DND-41 (cell line): ENCODE measurements at regions not wholly inside any gene's neighbourhood (a gene's known extent, or its start where the extent isn't known, plus 50 kb on each side); places are given as distances from the start of the nearest gene placed in this dataset.

Source experiments
- ATAC-seq: fragments of 200-7000 bp; cut with Tn5 transposase; 3 replicates; pipeline ENCODE4 v1.9.1; 2021; ENCODE audit warnings: low read depth; ENCODE audit not compliant: insufficient read depth
- DNase-seq: peaks from one replicate; pipeline ENCODE4 v3.0.0-alpha.2; 2020
- H2AFZ ChIP-seq: 2 replicates; pipeline ENCODE4 v1.6.0; 2012; ENCODE audit warnings: low read depth, low read length
- H3K27ac ChIP-seq: 2 replicates; pipeline ENCODE4 v1.5.1; 2012; ENCODE audit warnings: low read length, inconsistent platforms
- H3K27me3 ChIP-seq: fragments of 200-600 bp; sonication (generic); 2 replicates; pipeline ENCODE4 v1.6.0; 2012; ENCODE audit warnings: low read length, mild to moderate bottlenecking, inconsistent platforms; ENCODE audit not compliant: insufficient read depth, poor library complexity
- H3K36me3 ChIP-seq: 2 replicates; pipeline ENCODE4 v1.5.1; 2012; ENCODE audit warnings: low read length, inconsistent platforms; ENCODE audit not compliant: insufficient read depth
- H3K4me1 ChIP-seq: 2 replicates; pipeline ENCODE4 v1.5.1; 2012; ENCODE audit warnings: mild to moderate bottlenecking, low read length; ENCODE audit not compliant: insufficient read depth
- H3K4me2 ChIP-seq: 2 replicates; pipeline ENCODE4 v1.6.0; 2012; ENCODE audit warnings: mild to moderate bottlenecking, moderate library complexity, low read length, inconsistent platforms; ENCODE audit not compliant: insufficient read depth
- H3K4me3 ChIP-seq, 2 experiments: fragments of 200-600 bp in 1 of 2; shearing (Covaris generic) in 1 of 2; 2 replicates each; pipeline ENCODE4 v1.5.1; 2012 to 2016; ENCODE audit warnings: inconsistent platforms in 2 of 2, low read length in 2 of 2, mild to moderate bottlenecking in 2 of 2, low read depth in 1 of 2, moderate library complexity in 1 of 2
- H3K79me2 ChIP-seq: 2 replicates; pipeline ENCODE4 v1.6.0; 2012; ENCODE audit warnings: low read length, inconsistent platforms; ENCODE audit not compliant: insufficient read depth
- H3K9ac ChIP-seq: 2 replicates; pipeline ENCODE4 v1.6.0; 2012; ENCODE audit warnings: low read depth, mild to moderate bottlenecking, inconsistent platforms, low read length, moderate library complexity
- H3K9me3 ChIP-seq: 2 replicates; pipeline ENCODE4 v1.5.1; 2012; ENCODE audit warnings: low read length, moderate library complexity, mild to moderate bottlenecking, inconsistent platforms; ENCODE audit not compliant: insufficient read depth, severe bottlenecking
- H4K20me1 ChIP-seq: 2 replicates; pipeline ENCODE4 v1.6.0; 2012; ENCODE audit warnings: low read length; ENCODE audit not compliant: insufficient read depth
- CTCF ChIP-seq: IDR thresholded peaks from 2 replicates; pipeline ENCODE4 v1.5.1; 2012; ENCODE audit warnings: borderline replicate concordance, low read length, moderate library complexity, mild to moderate bottlenecking; ENCODE audit not compliant: poor library complexity, severe bottlenecking; ENCODE audit errors: extremely low read depth
- EZH2 ChIP-seq: IDR thresholded peaks from 3 replicates; pipeline ENCODE4 v1.6.1; 2012; ENCODE audit warnings: borderline replicate concordance, low read depth, mild to moderate bottlenecking, moderate library complexity, low read length, inconsistent platforms; ENCODE audit not compliant: severe bottlenecking

DNA sequence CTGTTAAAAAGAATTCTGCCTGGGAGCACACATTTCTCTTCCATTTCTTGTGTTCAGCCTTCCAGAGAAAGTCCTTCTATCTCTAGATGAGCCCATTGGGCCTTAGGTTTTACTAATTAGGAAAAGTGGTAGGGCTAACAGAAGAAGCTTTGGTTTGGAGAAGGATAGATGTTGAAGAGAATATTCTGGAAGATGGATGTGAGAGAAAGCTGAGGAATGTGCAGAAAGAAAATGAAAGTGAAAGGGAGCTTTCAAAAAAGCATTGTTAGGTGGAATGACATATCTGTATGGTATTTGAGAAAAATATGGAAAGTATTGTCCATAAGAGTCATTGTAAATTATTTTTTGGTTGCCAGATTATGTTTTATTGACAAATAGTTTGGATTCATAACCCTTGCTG, 474.8 kb upstream of the SLIT2 start:
- no peak overlapping the region for H3K9ac ChIP-seq
- peak overlapping the region in 1 of 2 experiments; percentile 32; a peak in 1 of 4 replicates for H3K4me3 ChIP-seq
- H4K20me1 ChIP-seq = no peaks in the 10 kb centered on the region
- H3K9me3 ChIP-seq = peaks cover 3% of the 10 kb centered on the region
- H3K27me3 ChIP-seq = no peaks in the 10 kb centered on the region
- peak overlapping the region; percentile 72 for H2AFZ ChIP-seq
- no peaks in the 10 kb centered on the region for H3K36me3 ChIP-seq
- TF ChIP-seq CTCF (no peak), EZH2 (no peak)
- H3K79me2 ChIP-seq = no peaks in the 10 kb centered on the region
- DNase-seq (no peak), ATAC-seq (0 out of 3 replicates have a peak, but pooled peaks have one; percentile 42)
- peaks cover 7% of the 10 kb centered on the region for H3K4me1 ChIP-seq
- peak overlapping the region; percentile 48 for H3K4me2 ChIP-seq
- 0 out of 2 replicates have a peak overlapping the region, but pooled peaks have one; percentile 30 for H3K27ac ChIP-seq

DNA sequence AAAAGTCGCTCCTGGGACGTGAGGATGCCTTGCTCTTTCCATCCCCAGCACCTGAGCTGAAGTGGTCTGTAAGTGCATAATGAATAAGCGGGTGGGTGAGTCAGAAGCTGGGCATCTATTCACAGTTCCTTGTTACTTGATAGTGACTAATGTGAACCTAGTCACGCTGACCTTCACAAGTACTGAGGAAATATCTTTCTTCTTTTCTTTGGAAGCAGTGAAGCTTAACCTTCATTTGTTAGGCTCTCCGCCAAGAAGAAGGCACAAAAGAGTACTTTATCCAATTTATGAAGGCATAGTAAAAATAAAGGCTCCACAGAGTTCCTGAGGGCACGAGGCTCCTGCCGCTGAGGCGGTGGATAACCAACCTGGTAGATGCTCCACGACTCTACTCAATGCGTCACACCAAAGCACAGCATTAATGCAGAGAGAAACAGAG, 475.7 kb upstream of the SLIT2 start:
- Histone ChIP-seq H3K4me1 (peaks cover 7% of the 10 kb centered on the region), H3K4me3 (no peak overlapping the region), H3K36me3 (no peaks in the 10 kb centered on the region), H3K27ac (no peak overlapping the region), H3K79me2 (no peaks in the 10 kb centered on the region), H3K27me3 (no peaks in the 10 kb centered on the region), H4K20me1 (no peaks in the 10 kb centered on the region), H3K4me2 (no peak overlapping the region), H3K9ac (no peak overlapping the region), H2AFZ (no peak overlapping the region), H3K9me3 (peaks cover 3% of the 10 kb centered on the region)
- TF ChIP-seq EZH2 (no peak), CTCF (no peak)
- DNase-seq (no peak), ATAC-seq (no peak)

- DNase-seq (no peak), ATAC-seq (no peak)
- Histone ChIP-seq H3K9me3 (no peaks in the 10 kb centered on the region), H3K4me3 (no peak overlapping the region), H3K36me3 (no peaks in the 10 kb centered on the region), H3K27ac (no peak overlapping the region), H2AFZ (0 out of 2 replicates have a peak overlapping the region, but pooled peaks have one; percentile 5), H3K4me1 (peaks cover 7% of the 10 kb centered on the region), H3K9ac (no peak overlapping the region), H3K27me3 (no peaks in the 10 kb centered on the region), H3K4me2 (no peak overlapping the region), H3K79me2 (no peaks in the 10 kb centered on the region), H4K20me1 (no peaks in the 10 kb centered on the region)
- TF ChIP-seq EZH2 (no peak), CTCF (no peak)
These were observed 476.9 kb upstream of the SLIT2 start for GRCh38 chr4:19774690-19775256.

DNA sequence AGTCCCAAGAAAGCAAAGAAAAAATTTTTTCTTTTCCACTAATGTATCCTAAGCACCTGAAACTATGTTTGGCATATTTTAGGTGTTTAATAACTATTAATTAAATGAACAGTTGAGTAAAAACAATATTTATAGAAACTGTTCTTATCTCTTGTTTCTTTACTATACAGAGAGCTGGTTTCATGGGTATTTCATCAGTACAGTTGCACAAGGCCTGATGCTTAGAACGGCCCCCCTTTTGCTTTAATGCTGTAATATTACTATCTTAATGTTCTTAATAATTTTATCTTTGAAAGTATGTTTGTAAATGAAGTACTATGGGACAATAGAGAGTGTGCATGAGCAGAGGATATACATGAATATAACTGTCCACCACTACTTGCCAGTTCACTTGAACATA, 479.1 kb upstream of the SLIT2 start:
- TF ChIP-seq CTCF (no peak), EZH2 (no peak)
- ATAC-seq (no peak), DNase-seq (no peak)
- H3K4me3 ChIP-seq = no peak overlapping the region
- H3K9ac ChIP-seq = no peak overlapping the region
- H2AFZ ChIP-seq = no peak overlapping the region
- no peaks in the 10 kb centered on the region for H3K36me3 ChIP-seq
- H4K20me1 ChIP-seq = no peaks in the 10 kb centered on the region
- no peak overlapping the region for H3K4me2 ChIP-seq
- H3K9me3 ChIP-seq = no peaks in the 10 kb centered on the region
- H3K27ac ChIP-seq = no peak overlapping the region
- H3K4me1 ChIP-seq = peaks cover 7% of the 10 kb centered on the region
- H3K27me3 ChIP-seq = no peaks in the 10 kb centered on the region
- H3K79me2 ChIP-seq = no peaks in the 10 kb centered on the region
